SK-N-SH (cell line): ENCODE measurements at regions not wholly inside any gene's neighbourhood (a gene's known extent, or its start where the extent isn't known, plus 50 kb on each side); places are given as distances from the start of the nearest gene placed in this dataset.
A peak's percentile ranks its signal among the peaks of the same experiment; 100 is the strongest.

ENCODE experiments used
- CTCF ChIA-PET: fragments of 300-600, 350-600 bp; formaldehyde crosslinking; extraction: SDS; loops from one replicate; lab custom pipeline; 2021; lab: Yijun Ruan, JAX
- POLR2A ChIA-PET: fragments of 350-600 bp; sonication (Branson Sonifier 250); formaldehyde crosslinking; extraction: SDS; loops from one replicate; lab custom pipeline; 2020; ENCODE audit warnings: antibody characterized with exemption, inconsistent platforms; lab: Yijun Ruan, JAX
- DNase-seq: peaks from one replicate; pipeline ENCODE4 v3.0.0; 2012
- H2AFZ ChIP-seq: fragments of 200-600 bp; sonication (generic); 2 replicates; pipeline ENCODE4 v1.8.1; 2016; ENCODE audit warnings: antibody characterized with exemption, mild to moderate bottlenecking, low read depth
- H3F3A ChIP-seq: fragments of 200-600 bp; sonication (generic); replicated peaks from 2 replicates; pipeline ENCODE3; 2016; ENCODE audit warnings: antibody characterized with exemption, mild to moderate bottlenecking; ENCODE audit not compliant: insufficient read depth
- H3K27ac ChIP-seq, 2 experiments: fragments of 200-500 bp in 1 of 2; fragments of 200-600 bp in 1 of 2; sonication (Bioruptor generic) in 1 of 2; sonication (generic), shearing (Covaris generic) in 1 of 2; 2 replicates each; pipeline versions ENCODE4 v1.5.1 to v1.6.1; 2014 to 2016; ENCODE audit warnings: low read depth in 2 of 2, inconsistent platforms in 1 of 2, low read length in 1 of 2, mild to moderate bottlenecking in 1 of 2, mixed read lengths in 1 of 2
- H3K27me3 ChIP-seq: fragments of 200-600 bp; sonication (generic), shearing (Covaris generic); 2 replicates; pipeline ENCODE4 v1.6.1; 2016; ENCODE audit warnings: mixed run types; ENCODE audit not compliant: insufficient read depth
- H3K36me3 ChIP-seq, 2 experiments: fragments of 200-500 bp in 1 of 2; fragments of 200-600 bp in 1 of 2; sonication (Bioruptor generic) in 1 of 2; sonication (generic) in 1 of 2; replicated peaks in 1 of 2; 2 replicates each; pipeline versions ENCODE3 to v1.5.1; 2014 to 2016; ENCODE audit warnings: low read length in 1 of 2, mild to moderate bottlenecking in 1 of 2; ENCODE audit not compliant: insufficient read depth in 2 of 2, control insufficient read depth in 1 of 2
- H3K4me1 ChIP-seq, 2 experiments: fragments of 200-500 bp in 1 of 2; fragments of 200-600 bp in 1 of 2; sonication (Bioruptor generic) in 1 of 2; sonication (generic), shearing (Covaris generic) in 1 of 2; 2 replicates each; pipeline versions ENCODE4 v1.5.1 to v1.6.1; 2014 to 2016; ENCODE audit warnings: low read depth in 1 of 2, low read length in 1 of 2, mixed run types in 1 of 2; ENCODE audit not compliant: insufficient read depth in 2 of 2, control insufficient read depth in 1 of 2
- H3K4me2 ChIP-seq: fragments of 200-600 bp; sonication (generic), shearing (Covaris generic); 2 replicates; pipeline ENCODE4 v1.6.1; 2017; ENCODE audit warnings: mixed run types
- H3K4me3 ChIP-seq, 2 experiments: fragments of 200-500 bp in 1 of 2; fragments of 200-600 bp in 1 of 2; sonication (Bioruptor generic) in 1 of 2; sonication (generic), shearing (Covaris generic) in 1 of 2; 2 replicates each; pipeline versions ENCODE4 v1.5.1 to v1.8.1; 2014 to 2016; ENCODE audit warnings: low read depth in 2 of 2, inconsistent platforms in 1 of 2, low read length in 1 of 2, mild to moderate bottlenecking in 1 of 2, mixed read lengths in 1 of 2, moderate library complexity in 1 of 2
- H3K79me2 ChIP-seq: fragments of 200-600 bp; sonication (generic); 2 replicates; pipeline ENCODE4 v1.8.1; 2017; ENCODE audit warnings: mild to moderate bottlenecking; ENCODE audit not compliant: insufficient read depth
- H3K9ac ChIP-seq: fragments of 200-600 bp; sonication (generic); 2 replicates; pipeline ENCODE4 v1.6.1; 2017; ENCODE audit warnings: mixed run types
- H3K9me2 ChIP-seq: fragments of 200-600 bp; sonication (generic); 2 replicates; pipeline ENCODE4 v1.6.1; 2017; ENCODE audit warnings: mixed run types
- H3K9me3 ChIP-seq: fragments of 200-600 bp; sonication (generic); 2 replicates; pipeline ENCODE4 v1.6.1; 2017; ENCODE audit warnings: mixed run types, mild to moderate bottlenecking, moderate library complexity
- H4K20me1 ChIP-seq: fragments of 200-600 bp; sonication (generic); 2 replicates; pipeline ENCODE4 v1.6.1; 2017; ENCODE audit warnings: mild to moderate bottlenecking, mixed run types; ENCODE audit not compliant: insufficient read depth
- CHD2 ChIP-seq: fragments of 150-350 bp; IDR thresholded peaks from 2 replicates; pipeline ENCODE4 v1.6.1; 2018; ENCODE audit warnings: low read length; ENCODE audit not compliant: partially characterized antibody
- EP300 ChIP-seq, 2 experiments: IDR thresholded peaks; 2 replicates each; pipeline versions ENCODE4 v1.4.0 to v1.6.1; 2012; ENCODE audit warnings: borderline replicate concordance in 1 of 2, low read depth in 1 of 2, low read length in 1 of 2
- FOSL2 ChIP-seq: IDR thresholded peaks from 2 replicates; pipeline ENCODE4 v1.4.0; 2012; ENCODE audit warnings: low read depth, mild to moderate bottlenecking, moderate library complexity, borderline replicate concordance
- FOXM1 ChIP-seq: IDR thresholded peaks from 2 replicates; pipeline ENCODE4 v1.4.0; 2012; ENCODE audit warnings: low read depth, mild to moderate bottlenecking
- GATA2 ChIP-seq: sonication (generic); formaldehyde crosslinking; IDR thresholded peaks from 2 replicates; pipeline ENCODE4 v1.5.0; 2020; ENCODE audit warnings: mild to moderate bottlenecking, missing genetic modification reagents
- JUND ChIP-seq: IDR thresholded peaks from 2 replicates; pipeline ENCODE4 v1.4.0; 2012
- NFIC ChIP-seq: IDR thresholded peaks from 2 replicates; pipeline ENCODE4 v1.4.0; 2012; ENCODE audit warnings: borderline replicate concordance
- POLR2AphosphoS5 ChIP-seq: IDR thresholded peaks from 2 replicates; pipeline ENCODE4 v1.6.1; 2012; ENCODE audit warnings: low read depth, low read length
- RCOR1 ChIP-seq: fragments of 150-350 bp; IDR thresholded peaks from 2 replicates; pipeline ENCODE4 v1.6.1; 2017; ENCODE audit warnings: antibody characterized with exemption, low read length
- RXRA ChIP-seq: IDR thresholded peaks from 2 replicates; pipeline ENCODE4 v1.4.0; 2012; ENCODE audit warnings: low read depth, mild to moderate bottlenecking, borderline replicate concordance
- SIN3A ChIP-seq: IDR thresholded peaks from 2 replicates; pipeline ENCODE4 v1.6.1; 2012; ENCODE audit warnings: low read depth, mild to moderate bottlenecking, low read length, moderate library complexity, borderline replicate concordance
- TCF12 ChIP-seq: IDR thresholded peaks from 2 replicates; pipeline ENCODE4 v1.4.0; 2012
- TEAD4 ChIP-seq: IDR thresholded peaks from 2 replicates; pipeline ENCODE4 v1.4.0; 2012; ENCODE audit warnings: mild to moderate bottlenecking, borderline replicate concordance; ENCODE audit not compliant: insufficient read depth
- YY1 ChIP-seq: IDR thresholded peaks from 2 replicates; pipeline ENCODE4 v1.4.0; 2012; ENCODE audit warnings: low read depth, mild to moderate bottlenecking
- WGBS: methylation state at CpG from one replicate; pipeline ENCODE4 v1.1.6; 2017; ENCODE audit warnings: low lambda C conversion rate; 5-methylcytosine and 5-hydroxymethylcytosine counted together
- TF ChIP-seq, protein P1 (sequence below): fragments of 150-350 bp; IDR thresholded peaks from 2 replicates; pipeline ENCODE4 v1.6.1; 2017; ENCODE audit warnings: antibody characterized with exemption, low read length, low read depth, borderline replicate concordance
- TF ChIP-seq, protein P2 (sequence below): fragments of 200-600 bp; sonication (generic); IDR thresholded peaks from 2 replicates; pipeline ENCODE4 v1.6.1; 2017; ENCODE audit warnings: antibody characterized with exemption, mild to moderate bottlenecking, moderate library complexity
- TF ChIP-seq, protein P3 (sequence below): IDR thresholded peaks from 2 replicates; pipeline ENCODE4 v1.4.0; 2012; ENCODE audit warnings: low read depth, borderline replicate concordance
- TF ChIP-seq, protein P4 (sequence below): fragments of 150-350 bp; IDR thresholded peaks from 2 replicates; pipeline ENCODE4 v1.6.1; 2016; ENCODE audit warnings: mild to moderate bottlenecking, low read depth, low read length
- TF ChIP-seq, protein P5 (sequence below): IDR thresholded peaks from 2 replicates; pipeline ENCODE4; 2012

DNA sequence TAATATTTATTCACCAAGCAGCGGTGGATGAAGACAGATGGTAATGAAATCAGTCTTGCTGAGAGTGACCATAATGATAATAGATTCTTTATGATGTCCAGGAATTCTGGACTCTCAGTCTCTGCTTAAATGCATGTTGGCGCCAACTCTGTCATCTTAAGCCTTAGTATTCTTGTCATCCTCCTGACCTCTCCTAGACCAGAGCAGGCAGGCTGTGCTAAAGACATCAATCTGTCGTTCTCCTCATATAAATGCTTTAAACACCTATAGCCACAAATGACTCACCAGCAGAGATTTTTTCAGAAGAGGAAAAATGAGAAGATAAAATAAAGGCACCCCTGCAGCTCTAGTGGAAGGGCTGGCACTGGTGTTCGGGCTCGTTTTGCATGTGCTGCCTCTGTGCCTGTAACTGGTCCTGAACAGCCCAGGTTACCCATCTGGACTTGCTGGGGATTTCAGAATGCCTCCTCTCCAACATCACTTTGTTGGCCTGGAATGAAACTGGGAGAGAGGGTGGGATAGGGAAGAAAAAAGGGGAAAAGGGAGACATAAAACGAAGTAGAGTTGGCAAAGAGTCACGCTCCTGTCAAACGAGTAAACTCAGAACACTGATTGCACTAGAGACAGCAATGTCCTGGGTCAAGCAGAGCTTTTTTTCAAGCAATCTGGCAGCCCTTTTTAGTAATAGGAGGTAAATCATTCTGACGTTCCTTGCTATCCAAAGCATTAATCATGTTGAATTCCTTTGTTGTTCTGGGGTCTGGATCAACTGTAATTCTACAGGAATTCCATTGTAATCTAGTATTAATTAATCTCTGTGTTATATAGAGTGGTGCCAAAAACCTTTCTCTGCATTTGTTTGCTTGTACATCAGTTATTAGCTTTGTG lies 195.5 kb upstream of the CLINT1 start:
- no peak for TF ChIP-seq YY1
- peak; percentile 52 for TF ChIP-seq RXRA
- peak; percentile 91 for TF ChIP-seq NFIC
- TF ChIP-seq, protein P1, sequence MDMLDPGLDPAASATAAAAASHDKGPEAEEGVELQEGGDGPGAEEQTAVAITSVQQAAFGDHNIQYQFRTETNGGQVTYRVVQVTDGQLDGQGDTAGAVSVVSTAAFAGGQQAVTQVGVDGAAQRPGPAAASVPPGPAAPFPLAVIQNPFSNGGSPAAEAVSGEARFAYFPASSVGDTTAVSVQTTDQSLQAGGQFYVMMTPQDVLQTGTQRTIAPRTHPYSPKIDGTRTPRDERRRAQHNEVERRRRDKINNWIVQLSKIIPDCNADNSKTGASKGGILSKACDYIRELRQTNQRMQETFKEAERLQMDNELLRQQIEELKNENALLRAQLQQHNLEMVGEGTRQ = no peak
- TF ChIP-seq TEAD4 = peak; percentile 93
- peak; percentile 25 for TF ChIP-seq FOSL2
- TF ChIP-seq POLR2AphosphoS5 = peak; percentile 53; the same call in 1 of the 2 replicates
- TF ChIP-seq JUND = peak; percentile 86
- peak; percentile 76 to 85 for TF ChIP-seq EP300 (IDR thresholded peaks at IDR 0.05; ENCODE audit: borderline replicate concordance in 1 of 2, low read depth in 1 of 2, low read length in 1 of 2)
- peak; percentile 19; the same call in 1 of the 2 replicates for TF ChIP-seq GATA2 (CRISPR knock-in tag)
- peak; percentile 54; the same call in 1 of the 2 replicates for TF ChIP-seq RCOR1
- TF ChIP-seq, protein P2, sequence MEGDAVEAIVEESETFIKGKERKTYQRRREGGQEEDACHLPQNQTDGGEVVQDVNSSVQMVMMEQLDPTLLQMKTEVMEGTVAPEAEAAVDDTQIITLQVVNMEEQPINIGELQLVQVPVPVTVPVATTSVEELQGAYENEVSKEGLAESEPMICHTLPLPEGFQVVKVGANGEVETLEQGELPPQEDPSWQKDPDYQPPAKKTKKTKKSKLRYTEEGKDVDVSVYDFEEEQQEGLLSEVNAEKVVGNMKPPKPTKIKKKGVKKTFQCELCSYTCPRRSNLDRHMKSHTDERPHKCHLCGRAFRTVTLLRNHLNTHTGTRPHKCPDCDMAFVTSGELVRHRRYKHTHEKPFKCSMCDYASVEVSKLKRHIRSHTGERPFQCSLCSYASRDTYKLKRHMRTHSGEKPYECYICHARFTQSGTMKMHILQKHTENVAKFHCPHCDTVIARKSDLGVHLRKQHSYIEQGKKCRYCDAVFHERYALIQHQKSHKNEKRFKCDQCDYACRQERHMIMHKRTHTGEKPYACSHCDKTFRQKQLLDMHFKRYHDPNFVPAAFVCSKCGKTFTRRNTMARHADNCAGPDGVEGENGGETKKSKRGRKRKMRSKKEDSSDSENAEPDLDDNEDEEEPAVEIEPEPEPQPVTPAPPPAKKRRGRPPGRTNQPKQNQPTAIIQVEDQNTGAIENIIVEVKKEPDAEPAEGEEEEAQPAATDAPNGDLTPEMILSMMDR = no peak
- TF ChIP-seq, protein P3, sequence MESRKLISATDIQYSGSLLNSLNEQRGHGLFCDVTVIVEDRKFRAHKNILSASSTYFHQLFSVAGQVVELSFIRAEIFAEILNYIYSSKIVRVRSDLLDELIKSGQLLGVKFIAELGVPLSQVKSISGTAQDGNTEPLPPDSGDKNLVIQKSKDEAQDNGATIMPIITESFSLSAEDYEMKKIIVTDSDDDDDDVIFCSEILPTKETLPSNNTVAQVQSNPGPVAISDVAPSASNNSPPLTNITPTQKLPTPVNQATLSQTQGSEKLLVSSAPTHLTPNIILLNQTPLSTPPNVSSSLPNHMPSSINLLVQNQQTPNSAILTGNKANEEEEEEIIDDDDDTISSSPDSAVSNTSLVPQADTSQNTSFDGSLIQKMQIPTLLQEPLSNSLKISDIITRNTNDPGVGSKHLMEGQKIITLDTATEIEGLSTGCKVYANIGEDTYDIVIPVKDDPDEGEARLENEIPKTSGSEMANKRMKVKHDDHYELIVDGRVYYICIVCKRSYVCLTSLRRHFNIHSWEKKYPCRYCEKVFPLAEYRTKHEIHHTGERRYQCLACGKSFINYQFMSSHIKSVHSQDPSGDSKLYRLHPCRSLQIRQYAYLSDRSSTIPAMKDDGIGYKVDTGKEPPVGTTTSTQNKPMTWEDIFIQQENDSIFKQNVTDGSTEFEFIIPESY = peak; percentile 29; the same call in 1 of the 2 replicates
- peak; percentile 80; the same call in 1 of the 2 replicates for TF ChIP-seq SIN3A
- TF ChIP-seq, protein P4, sequence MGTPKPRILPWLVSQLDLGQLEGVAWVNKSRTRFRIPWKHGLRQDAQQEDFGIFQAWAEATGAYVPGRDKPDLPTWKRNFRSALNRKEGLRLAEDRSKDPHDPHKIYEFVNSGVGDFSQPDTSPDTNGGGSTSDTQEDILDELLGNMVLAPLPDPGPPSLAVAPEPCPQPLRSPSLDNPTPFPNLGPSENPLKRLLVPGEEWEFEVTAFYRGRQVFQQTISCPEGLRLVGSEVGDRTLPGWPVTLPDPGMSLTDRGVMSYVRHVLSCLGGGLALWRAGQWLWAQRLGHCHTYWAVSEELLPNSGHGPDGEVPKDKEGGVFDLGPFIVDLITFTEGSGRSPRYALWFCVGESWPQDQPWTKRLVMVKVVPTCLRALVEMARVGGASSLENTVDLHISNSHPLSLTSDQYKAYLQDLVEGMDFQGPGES = no peak
- TF ChIP-seq TCF12 = peak; percentile 88
- TF ChIP-seq CHD2 = no peak
- TF ChIP-seq, protein P5, sequence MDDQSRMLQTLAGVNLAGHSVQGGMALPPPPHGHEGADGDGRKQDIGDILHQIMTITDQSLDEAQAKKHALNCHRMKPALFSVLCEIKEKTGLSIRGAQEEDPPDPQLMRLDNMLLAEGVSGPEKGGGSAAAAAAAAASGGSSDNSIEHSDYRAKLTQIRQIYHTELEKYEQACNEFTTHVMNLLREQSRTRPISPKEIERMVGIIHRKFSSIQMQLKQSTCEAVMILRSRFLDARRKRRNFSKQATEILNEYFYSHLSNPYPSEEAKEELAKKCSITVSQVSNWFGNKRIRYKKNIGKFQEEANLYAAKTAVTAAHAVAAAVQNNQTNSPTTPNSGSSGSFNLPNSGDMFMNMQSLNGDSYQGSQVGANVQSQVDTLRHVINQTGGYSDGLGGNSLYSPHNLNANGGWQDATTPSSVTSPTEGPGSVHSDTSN = peak; percentile 98
- TF ChIP-seq FOXM1 = peak; percentile 30; the same call in 1 of the 2 replicates
- TF ChIP-seq, all 33 proteins: peak for 14
- no peak overlapping the region for H3K9ac ChIP-seq
- peaks cover 15% of the 10 kb centered on the region for H3F3A ChIP-seq
- H3K9me2 ChIP-seq = no peaks in the 10 kb centered on the region
- CTCF ChIA-PET = interaction anchor here (1.0 to 2.4 kb wide), 3 partner anchors 21 to 1078 kb away, joined by 3 to 10 read pairs (median 3); no protein-coding TSS in a partner anchor
- POLR2A ChIA-PET = no interaction called here
- no peaks in the 10 kb centered on the region for H3K27me3 ChIP-seq
- H3K36me3 ChIP-seq = no peaks in the 10 kb centered on the region
- peak overlapping the region; percentile 51 for H3K4me2 ChIP-seq
- no peaks in the 10 kb centered on the region for H4K20me1 ChIP-seq
- H3K9me3 ChIP-seq = no peaks in the 10 kb centered on the region
- DNase-seq = peak; percentile 14
- peaks cover 4 to 12% of the 10 kb centered on the region in 2 experiments; a peak in 2 of 4 replicates for H3K4me1 ChIP-seq
- WGBS = 7% methylated on average over 9 of the region's 9 CpGs
- no peak overlapping the region for H2AFZ ChIP-seq
- peak overlapping the region; percentile 34 to 53; a peak in 3 of 4 replicates for H3K27ac ChIP-seq
- no peak overlapping the region for H3K4me3 ChIP-seq
- H3K79me2 ChIP-seq = no peaks in the 10 kb centered on the region
